ENCODE measurements at regions not wholly inside any gene's neighbourhood (a gene's known extent, or its start where the extent isn't known, plus 50 kb on each side); places are given as distances from the start of the nearest gene placed in this dataset.

- no TSS peak for BruUV-seq (replicated peaks)
- intact Hi-C loops (cut with micrococcal nuclease), result no loop called here
- Histone ChIP-seq H3K79me2 (ENCODE audit: low read length) (no peaks in the 10 kb centered on the region), H3F3A (ENCODE audit: low read length, unreplicated experiment) (no peaks in the 10 kb centered on the region), H3K27me3 (ENCODE audit: low read length) (no peaks in the 10 kb centered on the region), H3K4me3 (ENCODE audit: low read length) (no peak overlapping the region), H3K9ac (ENCODE audit: low read length) (no peak overlapping the region), H3K36me3 (ENCODE audit: low read depth, low read length) (no peaks in the 10 kb centered on the region), H3K4me2 (ENCODE audit: low read length) (no peak overlapping the region), H4K20me1 (ENCODE audit: low read length) (no peaks in the 10 kb centered on the region), H3K4me1 (ENCODE audit: insufficient read depth, low read length) (no peaks in the 10 kb centered on the region), H2AFZ (ENCODE audit: low read length) (no peak overlapping the region), H3K9me3 (ENCODE audit: low read length) (no peaks in the 10 kb centered on the region), H3K9me2 (replicated peaks; ENCODE audit: low read length) (no peaks in the 10 kb centered on the region), H3K27ac (ENCODE audit: low read length) (no peak overlapping the region)
- no peak for TF ChIP-seq EZH2 (IDR thresholded peaks at IDR 0.05; ENCODE audit: low read length, unreplicated experiment)
- TF ChIP-seq, protein P1, sequence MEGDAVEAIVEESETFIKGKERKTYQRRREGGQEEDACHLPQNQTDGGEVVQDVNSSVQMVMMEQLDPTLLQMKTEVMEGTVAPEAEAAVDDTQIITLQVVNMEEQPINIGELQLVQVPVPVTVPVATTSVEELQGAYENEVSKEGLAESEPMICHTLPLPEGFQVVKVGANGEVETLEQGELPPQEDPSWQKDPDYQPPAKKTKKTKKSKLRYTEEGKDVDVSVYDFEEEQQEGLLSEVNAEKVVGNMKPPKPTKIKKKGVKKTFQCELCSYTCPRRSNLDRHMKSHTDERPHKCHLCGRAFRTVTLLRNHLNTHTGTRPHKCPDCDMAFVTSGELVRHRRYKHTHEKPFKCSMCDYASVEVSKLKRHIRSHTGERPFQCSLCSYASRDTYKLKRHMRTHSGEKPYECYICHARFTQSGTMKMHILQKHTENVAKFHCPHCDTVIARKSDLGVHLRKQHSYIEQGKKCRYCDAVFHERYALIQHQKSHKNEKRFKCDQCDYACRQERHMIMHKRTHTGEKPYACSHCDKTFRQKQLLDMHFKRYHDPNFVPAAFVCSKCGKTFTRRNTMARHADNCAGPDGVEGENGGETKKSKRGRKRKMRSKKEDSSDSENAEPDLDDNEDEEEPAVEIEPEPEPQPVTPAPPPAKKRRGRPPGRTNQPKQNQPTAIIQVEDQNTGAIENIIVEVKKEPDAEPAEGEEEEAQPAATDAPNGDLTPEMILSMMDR (conservative IDR thresholded peaks at IDR 0.05; ENCODE audit: low read depth, low read length), result no peak
- no peak for TF ChIP-seq EZH2phosphoT487 (IDR thresholded peaks at IDR 0.05; ENCODE audit: borderline replicate concordance, low read length)
- ATAC-seq, result no peak
- DNase-seq, result no peak
- ChIA-PET CTCF (no interaction called here), POLR2A (ENCODE audit: unreplicated experiment) (no interaction called here)
These were observed 149.8 kb upstream of the SLC28A3 start for GRCh38 chr9:84490206-84490841.

- no TSS peak for BruUV-seq (replicated peaks)
- intact Hi-C loops (cut with micrococcal nuclease), result no loop called here
These were observed 150.3 kb upstream of the SLC28A3 start for GRCh38 chr9:84490842-84491325.

More at GRCh38 chr9:84490842-84491325, 150.3 kb upstream of the SLC28A3 start:
- Histone ChIP-seq H3K4me3 (ENCODE audit: low read length) (no peak overlapping the region), H3K9me2 (replicated peaks; ENCODE audit: low read length) (no peaks in the 10 kb centered on the region), H3K79me2 (ENCODE audit: low read length) (no peaks in the 10 kb centered on the region), H3K4me2 (ENCODE audit: low read length) (no peak overlapping the region), H3K9me3 (ENCODE audit: low read length) (no peaks in the 10 kb centered on the region), H3K27ac (ENCODE audit: low read length) (no peak overlapping the region), H4K20me1 (ENCODE audit: low read length) (no peaks in the 10 kb centered on the region), H3K27me3 (ENCODE audit: low read length) (no peaks in the 10 kb centered on the region), H3F3A (ENCODE audit: low read length, unreplicated experiment) (no peaks in the 10 kb centered on the region), H3K9ac (ENCODE audit: low read length) (no peak overlapping the region), H3K4me1 (ENCODE audit: insufficient read depth, low read length) (no peaks in the 10 kb centered on the region), H3K36me3 (ENCODE audit: low read depth, low read length) (no peaks in the 10 kb centered on the region), H2AFZ (ENCODE audit: low read length) (no peak overlapping the region)
- CTCF ChIA-PET, result no interaction called here
- no peak for ATAC-seq
- no peak for DNase-seq
- POLR2A ChIA-PET (ENCODE audit: unreplicated experiment), result no interaction called here
- TF ChIP-seq, protein P1 (conservative IDR thresholded peaks at IDR 0.05; ENCODE audit: low read depth, low read length), result no peak
- TF ChIP-seq EZH2phosphoT487 (IDR thresholded peaks at IDR 0.05; ENCODE audit: borderline replicate concordance, low read length) (no peak), EZH2 (IDR thresholded peaks at IDR 0.05; ENCODE audit: low read length, unreplicated experiment) (no peak)
